GM12892 (cell line): ENCODE measurements at regions not wholly inside any gene's neighbourhood (a gene's known extent, or its start where the extent isn't known, plus 50 kb on each side); places are given as distances from the start of the nearest gene placed in this dataset.

Experiments
- POLR2A ChIP-seq: IDR thresholded peaks from 2 replicates; pipeline ENCODE4 v1.6.1; 2011; ENCODE audit warnings: low read depth, low read length, control low read depth
- POLR2AphosphoS5 ChIP-seq: IDR thresholded peaks from 2 replicates; pipeline ENCODE4 v1.6.1; 2011; ENCODE audit warnings: low read depth, low read length, control low read depth

- TF ChIP-seq POLR2A (no peak), POLR2AphosphoS5 (no peak)
Observed at GRCh38 chr4:175071123-175071522, 153.0 kb downstream of the ADAM29 start.
